COLO829 (cell line): ENCODE measurements at regions not wholly inside any gene's neighbourhood (a gene's known extent, or its start where the extent isn't known, plus 50 kb on each side); places are given as distances from the start of the nearest gene placed in this dataset.
"Not testable (repeated sequence)": the region's sequence is repeated elsewhere in the genome, so short reads cannot be mapped to it uniquely, and the experiment has no call there.

ENCODE experiments used
- DNase-seq: peaks from one replicate; pipeline ENCODE4 v3.0.0; 2012; ENCODE audit warnings: low spot score

DNA sequence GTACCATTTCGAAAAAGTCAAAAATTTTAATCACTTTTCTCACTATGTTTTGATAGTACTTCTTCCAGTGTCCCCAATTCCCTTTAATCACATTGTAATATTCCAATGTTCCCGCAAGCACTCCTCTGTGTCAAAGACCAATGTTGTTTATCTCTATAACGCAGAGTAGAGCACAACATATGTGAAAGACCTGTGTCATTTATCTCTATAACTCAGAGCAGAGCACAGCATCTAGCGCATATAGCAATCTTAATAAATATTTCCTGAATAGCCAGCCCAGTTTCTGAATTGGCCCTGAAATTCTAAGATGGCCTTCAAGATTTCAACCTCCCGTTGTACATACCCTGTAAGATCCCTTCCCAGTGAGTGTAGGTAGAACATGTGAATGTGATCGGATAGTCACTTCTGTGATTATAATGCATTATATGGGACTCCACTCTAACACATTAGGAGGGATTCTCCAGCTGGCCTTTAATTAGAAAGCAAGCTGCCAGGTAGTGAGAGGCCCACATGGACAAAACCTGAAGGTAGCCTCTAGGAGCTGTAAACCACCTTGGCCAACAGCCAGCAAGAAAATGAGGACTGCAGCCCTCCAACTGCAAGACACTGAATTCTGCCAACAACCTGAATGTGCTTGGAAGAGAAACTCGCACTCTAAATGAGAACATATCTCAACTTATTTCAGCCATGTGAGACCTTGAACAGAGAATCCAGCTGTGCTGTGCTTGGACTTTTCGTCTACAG is 238.8 kb upstream of the SYT10 start:
- no peak for DNase-seq

DNA sequence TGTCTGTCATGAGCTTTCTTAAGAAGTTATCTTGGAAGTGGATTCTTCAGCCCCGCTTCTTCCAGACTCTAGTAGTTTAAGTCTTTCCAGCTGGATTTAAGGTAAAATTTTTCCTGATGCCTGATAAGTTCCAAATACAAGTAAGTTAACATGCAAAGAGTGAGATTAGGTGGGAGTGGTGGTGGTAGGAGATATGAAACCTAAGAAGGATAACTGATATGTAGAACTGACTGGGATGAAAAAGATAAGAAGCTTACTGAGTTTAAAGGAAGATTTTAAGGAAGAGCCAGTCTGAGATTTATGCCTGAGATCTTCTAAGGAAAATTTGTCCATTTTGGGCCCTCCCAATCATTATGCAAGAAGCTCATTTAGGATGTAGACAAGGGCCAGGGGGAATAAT is 250.9 kb upstream of the SYT10 start:
- no peak for DNase-seq

DNA sequence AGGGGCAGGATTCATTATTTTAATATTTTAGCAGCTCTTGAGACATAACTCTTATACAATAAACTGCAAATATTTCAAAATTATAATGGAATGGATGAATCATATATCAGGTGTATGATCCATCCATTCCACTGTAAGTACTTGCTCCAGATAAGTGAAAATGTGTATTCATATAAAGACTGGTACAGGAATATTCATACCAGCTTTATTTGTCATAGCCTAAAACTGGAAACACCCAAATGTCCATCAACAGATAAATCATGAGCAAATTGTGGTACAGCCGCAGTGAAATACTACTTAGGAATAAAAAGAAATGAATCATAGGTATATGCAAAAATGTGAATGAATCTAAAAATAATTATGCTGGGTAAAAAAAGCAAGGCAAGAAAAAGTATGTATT is 263.6 kb upstream of the SYT10 start:
- DNase-seq: no peak

DNA sequence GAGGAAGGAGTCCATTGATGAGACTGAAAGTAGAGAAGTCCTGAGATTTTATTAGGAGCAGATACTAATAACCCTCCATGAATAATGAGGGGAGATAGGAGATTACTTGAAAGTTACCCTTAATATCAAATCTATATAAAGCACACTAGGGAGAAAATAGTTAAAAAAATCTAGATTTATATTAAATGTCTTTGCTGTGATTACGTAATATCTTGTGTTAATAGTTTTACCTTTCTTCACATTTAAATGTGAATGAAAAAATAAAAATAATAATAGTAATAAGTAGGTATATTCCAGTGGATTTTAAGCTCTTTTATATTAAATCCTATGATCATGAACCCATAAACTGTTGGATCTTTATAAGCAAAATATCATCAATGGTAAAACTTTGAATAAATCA is 267.3 kb upstream of the SYT10 start:
- DNase-seq: no peak

DNA sequence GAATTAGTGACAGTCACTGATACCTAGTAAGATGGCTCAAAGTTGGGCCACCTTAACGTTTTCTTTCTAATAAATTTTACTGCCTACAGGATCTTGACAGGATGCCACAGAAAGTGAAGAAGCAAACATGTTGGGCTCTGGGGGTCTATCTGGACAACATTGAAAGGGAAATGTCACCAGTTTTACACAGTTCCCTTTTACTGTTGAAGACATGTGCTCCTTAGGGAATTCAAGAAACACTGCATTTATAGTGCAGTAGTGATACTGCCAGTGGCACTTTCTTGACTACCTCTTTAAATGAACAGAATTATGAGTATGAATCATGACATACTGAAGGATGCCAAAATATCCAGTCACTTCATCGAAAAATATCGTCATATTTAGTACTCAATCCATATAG is 269.3 kb upstream of the SYT10 start:
- DNase-seq: no peak

DNA sequence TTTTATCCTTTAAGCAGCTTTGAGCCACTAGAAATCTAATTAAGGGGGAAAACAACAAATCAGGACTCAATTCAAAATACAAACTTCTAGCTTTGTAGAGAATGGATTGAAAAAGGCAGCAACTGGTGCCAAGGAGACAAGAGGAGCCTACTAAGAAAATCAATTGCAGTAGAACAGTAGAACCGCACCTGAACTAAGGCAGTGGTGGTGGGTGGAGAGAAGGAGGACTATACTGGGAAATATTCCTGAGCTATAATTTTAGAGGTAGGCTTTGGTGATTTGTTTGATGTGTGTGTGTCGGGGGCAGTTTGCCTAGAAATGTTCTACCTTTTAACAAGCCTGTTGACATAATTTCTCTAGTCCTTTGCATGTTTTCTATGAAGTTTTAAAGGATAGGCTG is 270.9 kb upstream of the SYT10 start:
- DNase-seq: no peak

DNA sequence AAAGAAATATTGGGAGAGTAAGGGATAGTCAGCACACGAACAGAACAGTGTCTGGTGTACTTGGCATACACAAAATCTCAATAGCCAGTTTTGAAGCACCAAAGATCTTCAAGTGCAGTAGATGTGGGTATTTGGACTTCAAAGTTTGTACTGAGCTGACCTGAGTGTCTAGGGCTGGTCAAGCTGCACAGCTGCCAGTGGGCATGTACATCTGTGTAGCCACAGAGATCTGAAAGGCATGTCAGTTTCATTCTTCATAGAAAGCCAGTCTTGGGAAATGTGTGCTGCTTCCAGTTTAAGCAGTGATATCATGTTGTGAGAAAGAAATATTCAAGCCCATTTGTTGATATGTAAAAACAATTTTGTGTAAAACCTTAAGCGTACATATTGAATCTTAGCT is 279.0 kb upstream of the SYT10 start:
- no peak for DNase-seq

DNA sequence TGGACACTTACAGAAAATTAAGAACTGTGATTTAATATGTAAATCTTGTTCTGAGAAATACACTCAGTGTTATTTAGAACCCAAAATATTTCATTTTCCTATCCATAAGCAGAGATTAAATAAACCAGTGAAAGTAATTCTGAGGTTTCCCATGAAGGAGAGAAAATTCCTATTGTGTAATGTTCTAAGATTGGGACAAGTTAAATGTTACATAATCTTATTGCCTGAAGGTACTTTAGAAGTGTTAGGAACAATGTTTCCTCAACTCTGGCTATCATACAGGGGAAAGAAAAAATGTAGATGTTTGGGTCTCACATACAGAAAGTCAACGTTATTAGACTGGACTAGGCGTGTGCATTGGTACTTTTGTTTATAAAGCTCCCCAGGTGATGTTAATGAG is 281.9 kb upstream of the SYT10 start:
- no peak for DNase-seq

DNA sequence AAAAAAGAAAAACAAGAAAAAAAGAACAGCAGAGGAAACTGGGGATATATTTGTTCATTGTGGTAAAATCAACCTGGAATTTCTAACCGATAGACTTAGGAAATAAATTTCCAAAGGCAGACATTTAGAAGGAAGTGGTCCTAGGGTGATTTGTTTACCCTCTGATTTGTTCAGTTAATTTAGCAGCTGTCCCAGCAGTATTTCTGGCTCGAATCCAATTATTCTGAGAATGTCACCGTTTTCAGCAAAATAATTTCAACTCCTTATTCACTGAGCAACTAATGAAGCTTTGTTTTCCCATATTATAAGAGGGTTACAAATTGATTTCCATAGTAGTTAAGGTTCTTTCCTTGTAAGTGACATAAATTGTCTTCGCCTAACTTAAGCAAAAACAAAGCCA is 285.2 kb upstream of the SYT10 start:
- DNase-seq: no peak

DNA sequence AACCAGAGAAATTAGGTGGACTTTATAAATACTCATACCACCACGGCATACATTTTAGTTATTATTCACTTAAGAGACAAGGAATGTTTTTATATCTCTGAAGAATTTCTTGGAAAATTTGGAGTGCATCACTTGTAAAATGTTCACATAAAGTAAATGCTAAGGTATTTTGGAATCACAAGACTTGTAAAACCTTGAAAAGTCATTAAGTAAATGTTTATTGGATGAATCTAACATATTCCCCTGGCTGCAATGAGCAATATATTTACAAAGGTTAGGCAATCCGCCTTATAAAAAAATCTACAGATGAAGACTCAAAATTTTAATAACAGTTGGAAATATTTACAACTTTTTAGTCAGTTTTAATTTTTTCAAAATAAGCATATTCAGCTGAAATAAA is 287.4 kb upstream of the ALG10 start:
- no peak for DNase-seq

DNA sequence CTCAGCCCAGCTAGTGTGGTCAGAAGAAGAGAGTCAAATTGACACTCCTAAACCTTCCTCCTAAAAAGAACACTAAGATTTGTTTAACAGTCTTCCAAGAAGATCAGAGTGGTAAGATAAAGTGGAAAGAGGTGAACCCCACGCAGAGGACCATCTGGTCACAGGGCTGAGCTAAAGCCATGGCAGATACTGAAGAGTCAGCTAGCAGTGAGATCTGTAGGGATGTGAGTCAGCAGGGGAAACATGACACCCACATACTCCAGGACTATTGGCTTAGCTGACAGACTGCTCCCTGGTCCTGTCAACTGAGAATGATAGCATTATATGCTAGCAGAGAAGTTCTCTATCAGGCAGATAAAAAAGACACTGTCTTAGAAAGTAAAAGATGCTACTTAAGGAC is 269.4 kb upstream of the ALG10 start:
- no peak for DNase-seq

DNA sequence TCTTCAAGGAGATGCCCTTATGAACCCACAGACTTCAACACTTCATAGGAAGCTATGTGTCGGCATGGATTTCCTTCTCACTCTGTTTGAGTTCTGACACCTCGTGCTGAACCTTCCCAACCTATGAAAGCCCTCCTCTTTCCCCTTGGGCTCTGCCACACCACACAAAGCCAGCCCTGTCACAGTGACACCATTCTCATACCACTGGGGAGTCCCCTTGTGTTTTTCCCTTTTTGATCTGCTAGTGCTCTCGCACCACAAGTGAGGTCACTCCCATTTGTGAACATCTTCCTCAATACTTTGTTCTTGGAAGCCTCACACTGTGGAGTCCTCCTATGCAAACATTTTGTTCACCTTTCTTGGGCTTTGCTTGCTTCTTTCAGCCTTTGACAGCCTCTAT is 264.6 kb upstream of the ALG10 start:
- no peak for DNase-seq

DNA sequence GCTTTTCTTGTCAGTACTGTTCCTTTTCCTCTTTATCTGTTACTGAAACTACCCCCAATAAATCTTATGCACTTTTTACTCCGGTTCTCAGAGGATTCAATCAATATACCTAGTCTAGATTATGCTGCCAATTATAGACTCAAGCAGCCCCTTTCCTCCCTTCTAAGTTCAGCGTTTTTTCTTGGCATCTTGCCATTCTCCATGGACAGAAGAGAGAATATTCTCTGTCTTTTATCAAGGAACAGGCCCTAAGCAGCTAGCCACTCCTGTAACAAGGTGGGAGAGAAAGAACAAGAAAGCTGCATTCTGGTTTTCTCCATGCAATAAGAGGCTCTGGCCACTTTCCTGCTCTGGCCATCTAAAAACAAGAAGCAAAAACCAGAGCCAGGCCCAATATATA is 263.0 kb upstream of the ALG10 start:
- DNase-seq: no peak

DNA sequence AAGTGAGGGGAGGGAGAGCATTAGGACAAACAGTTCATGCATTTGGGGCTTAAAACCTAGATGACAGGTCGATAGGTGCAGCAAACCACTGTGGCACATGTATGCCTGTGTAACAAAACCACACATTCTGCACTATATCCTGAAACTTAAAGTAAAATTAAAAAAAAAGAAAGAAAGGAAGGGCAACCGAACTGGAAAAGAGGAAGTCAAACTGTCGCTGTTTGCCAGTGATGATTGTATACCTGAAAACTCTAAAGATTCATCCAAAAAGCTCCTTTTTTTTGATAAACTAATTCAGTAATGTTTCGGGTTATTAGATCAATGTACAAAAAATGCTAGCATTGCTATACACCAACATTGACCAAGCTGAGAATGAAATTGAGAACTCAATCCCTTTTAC is 259.0 kb upstream of the ALG10 start:
- no peak for DNase-seq

DNA sequence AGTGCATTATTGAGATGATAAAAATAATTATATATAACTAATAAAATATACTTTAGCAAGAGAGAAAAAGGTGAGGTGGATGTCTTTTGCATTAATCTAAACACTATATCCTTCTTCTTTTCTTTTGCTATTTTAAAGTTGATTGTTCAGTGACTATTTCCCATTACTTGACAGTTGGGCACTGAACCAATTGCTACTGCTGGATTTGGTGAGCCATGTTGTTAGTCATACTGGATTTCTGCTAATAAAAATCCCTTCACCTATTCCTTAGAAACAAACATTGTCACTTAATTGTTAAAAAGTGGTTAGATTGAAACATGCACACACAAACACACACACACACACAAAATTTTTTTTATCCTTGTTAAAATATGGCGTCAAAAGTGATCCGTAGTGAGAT is 251.6 kb upstream of the ALG10 start:
- no peak for DNase-seq

DNA sequence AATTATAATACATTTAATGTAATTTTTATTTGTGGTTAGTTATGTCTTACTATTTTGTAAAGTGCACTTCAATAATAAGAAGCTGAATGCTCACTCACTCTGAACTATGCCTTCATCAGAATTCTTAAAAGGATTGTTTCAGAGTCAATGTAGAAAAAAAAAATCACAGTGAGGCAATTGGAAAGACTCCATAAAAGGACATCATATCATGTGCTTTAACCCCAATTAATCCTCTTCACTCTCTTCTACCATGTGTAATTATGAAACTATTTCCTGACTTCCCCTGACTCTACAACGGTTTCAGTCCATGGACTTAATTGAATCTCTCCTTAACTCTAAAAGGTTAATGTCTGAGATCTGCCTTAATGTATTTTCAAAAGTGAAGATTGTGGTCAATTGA is 250.4 kb upstream of the ALG10 start:
- DNase-seq: no peak

DNA sequence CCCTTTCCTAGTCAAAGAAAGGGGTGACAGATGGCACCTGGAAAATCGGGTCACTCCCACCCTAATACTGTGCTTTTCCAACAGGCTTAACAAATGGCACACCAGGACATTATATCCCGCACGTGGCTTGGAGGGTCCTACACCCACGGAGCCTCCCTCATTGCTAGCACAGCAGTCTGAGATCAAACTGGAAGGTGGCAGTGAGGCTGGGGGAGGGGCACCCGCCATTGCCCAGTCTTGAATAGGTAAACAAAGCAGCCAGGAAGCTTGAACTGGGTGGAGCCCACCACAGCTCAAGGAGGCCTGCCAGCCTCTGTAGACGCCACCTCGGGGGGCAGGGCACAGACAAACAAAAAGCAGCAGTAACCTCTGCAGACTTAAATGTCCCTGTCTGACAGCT is 249.2 kb upstream of the ALG10 start:
- DNase-seq: not testable (repeated sequence)

DNA sequence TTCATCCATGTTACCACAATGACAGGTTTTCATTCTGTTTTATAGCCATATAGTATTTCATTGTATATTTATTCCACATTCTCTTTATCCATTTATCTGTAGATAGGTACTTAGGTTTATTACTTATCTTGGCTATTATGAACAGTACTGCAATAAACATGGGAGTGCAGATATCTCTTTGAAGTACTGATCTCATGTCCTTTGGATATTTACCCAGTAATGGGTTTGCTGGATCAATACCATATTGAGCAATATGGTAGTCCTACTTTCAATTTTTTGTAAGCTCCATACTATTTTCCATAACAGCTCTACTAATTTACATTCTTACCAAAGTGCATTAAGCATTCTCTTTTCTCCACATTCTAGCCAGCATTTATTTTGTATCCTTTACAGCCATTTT is 235.8 kb upstream of the ALG10 start:
- DNase-seq: no peak

DNA sequence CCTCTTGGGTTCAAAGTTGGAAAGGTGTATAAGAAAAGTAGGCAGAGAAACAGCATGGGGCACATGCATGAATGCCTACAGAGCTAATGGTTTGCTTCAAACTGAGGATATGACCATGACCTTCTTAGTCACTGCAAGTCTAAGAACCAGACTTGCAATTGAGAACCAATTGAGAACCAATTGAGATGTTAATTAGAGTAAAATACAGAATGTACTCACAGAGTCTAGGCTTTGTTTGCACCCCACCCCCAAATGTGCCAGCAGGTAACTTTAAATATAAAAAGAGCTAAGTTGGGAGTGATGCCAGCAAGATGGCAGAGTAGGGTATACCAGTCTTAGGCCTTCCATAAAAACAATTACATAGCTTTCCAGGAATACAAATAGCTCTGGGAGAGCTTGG is 227.3 kb upstream of the ALG10 start:
- DNase-seq: no peak

DNA sequence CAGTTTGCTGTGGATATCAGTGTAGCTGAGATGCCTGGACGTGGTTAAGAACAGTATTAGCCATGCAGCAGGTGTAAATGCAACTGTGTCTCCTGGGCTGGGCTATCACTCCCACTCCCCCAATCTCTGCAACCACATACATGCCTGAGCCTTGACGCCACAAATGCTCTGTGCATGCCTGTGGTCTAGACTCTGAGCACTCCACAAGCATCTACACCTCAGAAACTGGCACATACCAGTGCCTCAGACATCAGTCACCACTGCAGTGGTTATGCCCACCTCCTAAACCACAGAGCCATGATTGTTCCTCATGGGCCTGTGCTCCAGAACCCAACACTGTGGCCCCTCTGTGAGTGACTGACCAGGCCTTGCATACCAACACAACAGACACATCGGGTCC is 226.8 kb upstream of the ALG10 start:
- DNase-seq: no peak

DNA sequence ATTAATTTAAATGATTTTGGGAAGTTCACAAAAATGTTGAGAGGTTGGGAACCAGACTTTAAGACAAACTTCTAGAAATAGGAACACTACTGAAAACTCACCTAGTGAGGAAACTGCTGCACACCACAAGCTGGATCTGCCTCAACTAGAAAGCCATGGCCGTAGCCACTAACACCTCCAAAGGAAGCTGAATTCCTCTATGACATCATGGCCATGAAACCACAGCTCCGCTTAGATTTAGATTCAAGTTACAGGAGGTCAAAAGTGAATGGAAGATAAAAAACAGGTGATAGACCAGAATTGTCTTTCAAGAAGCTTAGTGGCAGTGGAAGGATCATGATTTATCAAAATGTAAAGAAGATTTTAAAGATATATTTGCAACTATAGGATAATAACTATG is 208.8 kb upstream of the ALG10 start:
- no peak for DNase-seq

DNA sequence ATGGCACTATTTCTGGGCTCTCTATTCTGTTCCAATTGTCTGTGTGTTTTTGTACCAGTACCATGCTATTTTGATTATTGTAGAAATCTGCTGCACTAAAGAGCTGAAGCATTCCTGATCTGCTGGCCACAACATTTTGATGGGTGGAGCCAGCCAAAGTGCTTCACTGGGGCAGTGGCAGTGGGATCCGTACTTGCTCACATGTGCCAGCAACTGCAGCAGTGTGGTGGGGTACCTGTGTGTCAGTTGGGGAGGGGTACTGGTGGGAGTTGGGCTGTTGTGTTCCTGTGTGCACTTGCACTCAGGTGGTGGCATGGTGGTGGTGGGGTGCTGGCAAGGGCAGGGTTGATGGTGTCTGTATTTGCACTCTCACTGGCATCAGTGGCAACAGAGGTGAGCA is 204.6 kb upstream of the ALG10 start:
- no peak for DNase-seq

DNA sequence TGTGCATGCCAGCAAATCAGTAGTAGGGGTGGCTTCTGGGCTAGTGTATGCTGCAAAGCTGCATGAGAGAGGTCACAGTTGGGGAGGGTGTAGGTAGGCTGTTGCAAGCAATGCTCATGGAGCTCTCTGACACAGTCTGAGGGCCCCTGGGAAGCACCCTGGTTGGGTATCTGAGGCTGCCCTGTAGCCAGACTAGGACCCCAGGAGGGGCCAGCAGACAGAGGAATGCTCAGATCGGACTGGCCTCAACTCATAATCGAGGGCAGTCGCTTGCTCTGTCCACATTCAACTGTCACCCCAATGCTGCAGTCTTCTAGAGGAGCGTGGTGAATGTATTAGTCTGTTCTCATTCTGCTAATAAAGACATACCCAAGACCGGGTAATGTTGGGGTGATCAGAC is 204.0 kb upstream of the ALG10 start:
- DNase-seq: no peak

DNA sequence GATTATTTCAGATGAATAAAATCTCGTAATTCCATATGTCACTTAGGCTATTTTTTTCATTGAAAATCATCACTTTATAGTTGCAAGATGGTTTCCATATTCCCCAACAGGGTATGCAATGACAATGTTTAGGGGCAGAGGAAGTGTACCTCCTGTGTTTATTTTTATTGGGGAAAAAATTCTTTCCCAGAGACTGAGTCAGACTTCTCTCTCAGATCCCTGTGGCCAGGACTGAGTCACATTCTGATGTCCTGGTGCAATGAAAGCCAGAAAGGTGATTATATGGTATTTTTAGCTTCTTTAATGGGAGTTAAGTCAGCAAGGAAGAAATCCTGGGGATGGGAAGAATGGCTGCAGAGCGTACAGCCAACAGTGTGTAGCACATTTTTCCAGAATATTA is 196.9 kb upstream of the ALG10 start:
- no peak for DNase-seq
